SK-N-SH (cell line): ENCODE measurements at regions not wholly inside any gene's neighbourhood (a gene's known extent, or its start where the extent isn't known, plus 50 kb on each side); places are given as distances from the start of the nearest gene placed in this dataset.

Experiments
- CTCF ChIA-PET: fragments of 300-600, 350-600 bp; formaldehyde crosslinking; extraction: SDS; loops from one replicate; lab custom pipeline; 2021; lab: Yijun Ruan, JAX
- POLR2A ChIA-PET: fragments of 350-600 bp; sonication (Branson Sonifier 250); formaldehyde crosslinking; extraction: SDS; loops from one replicate; lab custom pipeline; 2020; ENCODE audit warnings: antibody characterized with exemption, inconsistent platforms; lab: Yijun Ruan, JAX
- DNase-seq: peaks from one replicate; pipeline ENCODE4 v3.0.0; 2012
- H2AFZ ChIP-seq: fragments of 200-600 bp; sonication (generic); 2 replicates; pipeline ENCODE4 v1.8.1; 2016; ENCODE audit warnings: antibody characterized with exemption, mild to moderate bottlenecking, low read depth
- H3F3A ChIP-seq: fragments of 200-600 bp; sonication (generic); replicated peaks from 2 replicates; pipeline ENCODE3; 2016; ENCODE audit warnings: antibody characterized with exemption, mild to moderate bottlenecking; ENCODE audit not compliant: insufficient read depth
- H3K27ac ChIP-seq, 2 experiments: fragments of 200-500 bp in 1 of 2; fragments of 200-600 bp in 1 of 2; sonication (Bioruptor generic) in 1 of 2; sonication (generic), shearing (Covaris generic) in 1 of 2; 2 replicates each; pipeline versions ENCODE4 v1.5.1 to v1.6.1; 2014 to 2016; ENCODE audit warnings: low read depth in 2 of 2, inconsistent platforms in 1 of 2, low read length in 1 of 2, mild to moderate bottlenecking in 1 of 2, mixed read lengths in 1 of 2
- H3K27me3 ChIP-seq: fragments of 200-600 bp; sonication (generic), shearing (Covaris generic); 2 replicates; pipeline ENCODE4 v1.6.1; 2016; ENCODE audit warnings: mixed run types; ENCODE audit not compliant: insufficient read depth
- H3K36me3 ChIP-seq, 2 experiments: fragments of 200-500 bp in 1 of 2; fragments of 200-600 bp in 1 of 2; sonication (Bioruptor generic) in 1 of 2; sonication (generic) in 1 of 2; replicated peaks in 1 of 2; 2 replicates each; pipeline versions ENCODE3 to v1.5.1; 2014 to 2016; ENCODE audit warnings: low read length in 1 of 2, mild to moderate bottlenecking in 1 of 2; ENCODE audit not compliant: insufficient read depth in 2 of 2, control insufficient read depth in 1 of 2
- H3K4me1 ChIP-seq, 2 experiments: fragments of 200-500 bp in 1 of 2; fragments of 200-600 bp in 1 of 2; sonication (Bioruptor generic) in 1 of 2; sonication (generic), shearing (Covaris generic) in 1 of 2; 2 replicates each; pipeline versions ENCODE4 v1.5.1 to v1.6.1; 2014 to 2016; ENCODE audit warnings: low read depth in 1 of 2, low read length in 1 of 2, mixed run types in 1 of 2; ENCODE audit not compliant: insufficient read depth in 2 of 2, control insufficient read depth in 1 of 2
- H3K4me2 ChIP-seq: fragments of 200-600 bp; sonication (generic), shearing (Covaris generic); 2 replicates; pipeline ENCODE4 v1.6.1; 2017; ENCODE audit warnings: mixed run types
- H3K4me3 ChIP-seq, 2 experiments: fragments of 200-500 bp in 1 of 2; fragments of 200-600 bp in 1 of 2; sonication (Bioruptor generic) in 1 of 2; sonication (generic), shearing (Covaris generic) in 1 of 2; 2 replicates each; pipeline versions ENCODE4 v1.5.1 to v1.8.1; 2014 to 2016; ENCODE audit warnings: low read depth in 2 of 2, inconsistent platforms in 1 of 2, low read length in 1 of 2, mild to moderate bottlenecking in 1 of 2, mixed read lengths in 1 of 2, moderate library complexity in 1 of 2
- H3K79me2 ChIP-seq: fragments of 200-600 bp; sonication (generic); 2 replicates; pipeline ENCODE4 v1.8.1; 2017; ENCODE audit warnings: mild to moderate bottlenecking; ENCODE audit not compliant: insufficient read depth
- H3K9ac ChIP-seq: fragments of 200-600 bp; sonication (generic); 2 replicates; pipeline ENCODE4 v1.6.1; 2017; ENCODE audit warnings: mixed run types
- H3K9me2 ChIP-seq: fragments of 200-600 bp; sonication (generic); 2 replicates; pipeline ENCODE4 v1.6.1; 2017; ENCODE audit warnings: mixed run types
- H3K9me3 ChIP-seq: fragments of 200-600 bp; sonication (generic); 2 replicates; pipeline ENCODE4 v1.6.1; 2017; ENCODE audit warnings: mixed run types, mild to moderate bottlenecking, moderate library complexity
- H4K20me1 ChIP-seq: fragments of 200-600 bp; sonication (generic); 2 replicates; pipeline ENCODE4 v1.6.1; 2017; ENCODE audit warnings: mild to moderate bottlenecking, mixed run types; ENCODE audit not compliant: insufficient read depth
- CHD2 ChIP-seq: fragments of 150-350 bp; IDR thresholded peaks from 2 replicates; pipeline ENCODE4 v1.6.1; 2018; ENCODE audit warnings: low read length; ENCODE audit not compliant: partially characterized antibody
- EZH2phosphoT487 ChIP-seq: fragments of 200-600 bp; sonication (generic); IDR thresholded peaks from 2 replicates; pipeline ENCODE4 v1.6.1; 2017; ENCODE audit warnings: low read depth, mixed run types, mild to moderate bottlenecking, antibody characterized with exemption, moderate library complexity, borderline replicate concordance
- FOXJ3 ChIP-seq: sonication (generic); formaldehyde crosslinking; IDR thresholded peaks from 2 replicates; pipeline ENCODE4 v1.5.1; 2020; ENCODE audit warnings: mild to moderate bottlenecking, missing genetic modification reagents
- FOXM1 ChIP-seq: IDR thresholded peaks from 2 replicates; pipeline ENCODE4 v1.4.0; 2012; ENCODE audit warnings: low read depth, mild to moderate bottlenecking
- GABPA ChIP-seq: IDR thresholded peaks from 2 replicates; pipeline ENCODE4 v1.4.0; 2012; ENCODE audit warnings: low read depth, mild to moderate bottlenecking
- JUND ChIP-seq: IDR thresholded peaks from 2 replicates; pipeline ENCODE4 v1.4.0; 2012
- NFIC ChIP-seq: IDR thresholded peaks from 2 replicates; pipeline ENCODE4 v1.4.0; 2012; ENCODE audit warnings: borderline replicate concordance
- POLR2AphosphoS5 ChIP-seq: IDR thresholded peaks from 2 replicates; pipeline ENCODE4 v1.6.1; 2012; ENCODE audit warnings: low read depth, low read length
- RAD21 ChIP-seq: IDR thresholded peaks from 2 replicates; pipeline ENCODE4 v1.6.1; 2012; ENCODE audit warnings: mild to moderate bottlenecking, low read length
- SMC3 ChIP-seq: IDR thresholded peaks from 2 replicates; pipeline ENCODE4 v1.6.1; 2012; ENCODE audit warnings: low read depth, low read length, improper control_type of control experiment
- TEAD4 ChIP-seq: IDR thresholded peaks from 2 replicates; pipeline ENCODE4 v1.4.0; 2012; ENCODE audit warnings: mild to moderate bottlenecking, borderline replicate concordance; ENCODE audit not compliant: insufficient read depth
- WGBS: methylation state at CpG from one replicate; pipeline ENCODE4 v1.1.6; 2017; ENCODE audit warnings: low lambda C conversion rate; 5-methylcytosine and 5-hydroxymethylcytosine counted together
- TF ChIP-seq, protein P1 (sequence below): fragments of 150-350 bp; IDR thresholded peaks from 2 replicates; pipeline ENCODE4 v1.6.1; 2017; ENCODE audit warnings: antibody characterized with exemption, low read length, low read depth, borderline replicate concordance
- TF ChIP-seq, protein P2 (sequence below): fragments of 200-600 bp; sonication (generic); IDR thresholded peaks from 2 replicates; pipeline ENCODE4 v1.6.1; 2017; ENCODE audit warnings: antibody characterized with exemption, mild to moderate bottlenecking, moderate library complexity

DNA sequence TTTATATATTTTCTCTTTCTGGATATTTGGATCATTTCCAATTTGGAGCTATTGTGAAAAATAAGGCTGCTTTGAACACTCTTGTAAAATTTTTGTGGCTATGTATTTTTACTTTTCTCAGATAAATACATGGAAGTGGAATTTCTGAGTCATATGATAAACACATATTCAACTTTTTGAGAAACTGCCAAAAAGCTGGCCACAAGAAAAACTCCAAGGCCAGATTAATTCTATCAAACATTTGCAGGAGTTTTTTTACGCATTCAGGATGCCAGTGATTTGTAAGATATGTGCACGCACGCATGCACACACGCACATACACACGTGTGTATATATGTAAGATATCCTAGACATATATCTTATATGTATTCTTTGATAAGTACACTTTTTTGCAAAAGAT is 477.5 kb upstream of the SPHKAP start (continued):
- TF ChIP-seq GABPA (no peak), TEAD4 (peak; percentile 64; the same call in 1 of the 2 replicates), JUND (peak; percentile 62)
- TF ChIP-seq, protein P1, sequence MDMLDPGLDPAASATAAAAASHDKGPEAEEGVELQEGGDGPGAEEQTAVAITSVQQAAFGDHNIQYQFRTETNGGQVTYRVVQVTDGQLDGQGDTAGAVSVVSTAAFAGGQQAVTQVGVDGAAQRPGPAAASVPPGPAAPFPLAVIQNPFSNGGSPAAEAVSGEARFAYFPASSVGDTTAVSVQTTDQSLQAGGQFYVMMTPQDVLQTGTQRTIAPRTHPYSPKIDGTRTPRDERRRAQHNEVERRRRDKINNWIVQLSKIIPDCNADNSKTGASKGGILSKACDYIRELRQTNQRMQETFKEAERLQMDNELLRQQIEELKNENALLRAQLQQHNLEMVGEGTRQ, result no peak
- TF ChIP-seq, all 33 proteins: peak for 7

DNA sequence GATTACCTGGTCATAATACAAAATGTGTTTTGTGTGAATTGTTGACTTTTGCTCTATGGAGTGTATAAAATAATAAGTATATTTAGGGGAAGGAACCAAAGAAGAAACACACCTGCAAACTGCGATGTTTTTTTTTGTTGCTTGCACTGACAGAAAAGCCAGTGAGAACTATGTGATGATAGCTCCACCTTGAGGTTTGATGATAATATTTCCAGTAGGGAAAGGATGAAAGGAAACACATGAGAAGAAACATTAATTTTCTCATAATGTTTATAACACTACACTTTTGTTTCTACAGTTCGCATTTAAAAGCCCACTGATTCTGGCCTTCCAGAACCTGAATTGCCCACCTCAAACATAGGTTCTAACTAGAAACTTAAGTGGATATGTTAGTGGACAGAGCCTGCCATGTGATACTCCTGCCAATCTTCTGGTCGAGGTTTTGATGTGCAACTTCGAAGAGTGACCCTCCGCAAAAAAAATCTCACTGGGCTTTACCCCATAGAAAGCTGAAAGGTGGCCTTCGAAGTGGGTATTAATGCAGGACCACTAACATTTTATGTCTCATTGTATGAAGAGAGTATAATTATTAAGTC is 476.4 kb upstream of the SPHKAP start:
- no peak overlapping the region for H3K9ac ChIP-seq
- CTCF ChIA-PET, result interaction anchor here (0.7 to 2.0 kb wide), 9 partner anchors 9 to 767 kb away, joined by 3 to 8 read pairs (median 4); no protein-coding TSS in a partner anchor
- H3K27me3 ChIP-seq, result no peaks in the 10 kb centered on the region
- TF ChIP-seq NFIC (no peak), FOXM1 (no peak), RAD21 (peak; percentile 86), SMC3 (peak; percentile 67), CHD2 (no peak), FOXJ3 (CRISPR knock-in tag) (no peak), EZH2phosphoT487 (no peak), POLR2AphosphoS5 (no peak)
- TF ChIP-seq, protein P1, result no peak
- TF ChIP-seq, protein P2, sequence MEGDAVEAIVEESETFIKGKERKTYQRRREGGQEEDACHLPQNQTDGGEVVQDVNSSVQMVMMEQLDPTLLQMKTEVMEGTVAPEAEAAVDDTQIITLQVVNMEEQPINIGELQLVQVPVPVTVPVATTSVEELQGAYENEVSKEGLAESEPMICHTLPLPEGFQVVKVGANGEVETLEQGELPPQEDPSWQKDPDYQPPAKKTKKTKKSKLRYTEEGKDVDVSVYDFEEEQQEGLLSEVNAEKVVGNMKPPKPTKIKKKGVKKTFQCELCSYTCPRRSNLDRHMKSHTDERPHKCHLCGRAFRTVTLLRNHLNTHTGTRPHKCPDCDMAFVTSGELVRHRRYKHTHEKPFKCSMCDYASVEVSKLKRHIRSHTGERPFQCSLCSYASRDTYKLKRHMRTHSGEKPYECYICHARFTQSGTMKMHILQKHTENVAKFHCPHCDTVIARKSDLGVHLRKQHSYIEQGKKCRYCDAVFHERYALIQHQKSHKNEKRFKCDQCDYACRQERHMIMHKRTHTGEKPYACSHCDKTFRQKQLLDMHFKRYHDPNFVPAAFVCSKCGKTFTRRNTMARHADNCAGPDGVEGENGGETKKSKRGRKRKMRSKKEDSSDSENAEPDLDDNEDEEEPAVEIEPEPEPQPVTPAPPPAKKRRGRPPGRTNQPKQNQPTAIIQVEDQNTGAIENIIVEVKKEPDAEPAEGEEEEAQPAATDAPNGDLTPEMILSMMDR, result peak; percentile 70
- no peaks in the 10 kb centered on the region for H4K20me1 ChIP-seq
- H3K9me3 ChIP-seq, result no peaks in the 10 kb centered on the region
- H3K4me1 ChIP-seq, result 0 out of 4 replicates have a peak, but pooled peaks cover 0 to 12% of the 10 kb centered on the region in 2 experiments
- 0 out of 2 replicates have a peak overlapping the region, but pooled peaks have one; percentile 17 for H2AFZ ChIP-seq
- POLR2A ChIA-PET, result no interaction called here
- no peaks in the 10 kb centered on the region for H3K36me3 ChIP-seq
- H3K27ac ChIP-seq, result no peak overlapping the region
- under 1% methylated on average over 6 of the region's 6 CpGs for WGBS
- H3F3A ChIP-seq, result no peaks in the 10 kb centered on the region
- H3K4me2 ChIP-seq, result no peak overlapping the region
- no peaks in the 10 kb centered on the region for H3K79me2 ChIP-seq
- H3K9me2 ChIP-seq, result no peaks in the 10 kb centered on the region
- peak; percentile 18 for DNase-seq
- H3K4me3 ChIP-seq, result no peak overlapping the region; a peak in 1 of 4 replicates
